Spleen (tissue), 11 donors: ENCODE measurements at regions not wholly inside any gene's neighbourhood (a gene's known extent, or its start where the extent isn't known, plus 50 kb on each side); places are given as distances from the start of the nearest gene placed in this dataset.

Experiments
- DNase-seq: peaks from one replicate; pipeline ENCODE4 v3.0.0-alpha.2; 2020
- H3K27ac ChIP-seq, 8 donors: fragments of 200-600 bp; sonication (generic) in 7 of 8; 1 replicate in 4 of 8; 2 replicates in 4 of 8; pipeline versions ENCODE4 v1.5.0 to v1.8.0; 2016 to 2021; ENCODE audit warnings: inconsistent platforms in 4 of 8, mild to moderate bottlenecking in 4 of 8, moderate library complexity in 1 of 8
- H3K27me3 ChIP-seq, 7 donors: fragments of 200-600 bp; sonication (generic) in 6 of 7; replicated peaks in 1 of 7; 1 replicate in 4 of 7; 2 replicates in 3 of 7; pipeline versions ENCODE4 v1.5.0 to v1.8.0; 2016 to 2021; ENCODE audit warnings: inconsistent platforms in 3 of 7, mild to moderate bottlenecking in 1 of 7
- H3K36me3 ChIP-seq, 6 donors: fragments of 200-600 bp; sonication (generic) in 5 of 6; 1 replicate in 4 of 6; 2 replicates in 2 of 6; pipeline versions ENCODE4 v1.5.0 to v1.8.0; 2016 to 2021; ENCODE audit warnings: inconsistent platforms in 2 of 6
- H3K4me1 ChIP-seq, 6 donors: fragments of 200-600 bp; sonication (generic) in 5 of 6; 1 replicate in 3 of 6; 2 replicates in 3 of 6; pipeline versions ENCODE4 v1.5.0 to v1.8.0; 2016 to 2021; ENCODE audit warnings: inconsistent platforms in 3 of 6
- H3K4me3 ChIP-seq, 8 donors: fragments of 200-600 bp; sonication (generic) in 7 of 8; 1 replicate in 4 of 8; 2 replicates in 4 of 8; pipeline versions ENCODE4 v1.5.0 to v1.8.0; 2016 to 2021; ENCODE audit warnings: inconsistent platforms in 4 of 8, mild to moderate bottlenecking in 4 of 8, moderate library complexity in 2 of 8
- H3K9me3 ChIP-seq, 8 donors: fragments of 200-600 bp; sonication (generic) in 7 of 8; 1 replicate in 4 of 8; 2 replicates in 4 of 8; pipeline versions ENCODE4 v1.5.0 to v1.8.0; 2016 to 2021; ENCODE audit warnings: inconsistent platforms in 4 of 8
- CTCF ChIP-seq, 11 experiments: fragments of 200-600 bp in 7 of 11; fragments of 450-650 bp in 4 of 11; sonication (generic) in 4 of 11; IDR thresholded peaks in 8 of 11; conservative IDR thresholded peaks in 3 of 11; 1 replicate in 7 of 11; 2 replicates in 4 of 11; pipeline versions ENCODE4 v1.4.0 to v1.8.0; 2016 to 2021; ENCODE audit warnings: antibody characterized with exemption in 11 of 11, inconsistent platforms in 4 of 11, mild to moderate bottlenecking in 1 of 11
- POLR2A ChIP-seq, 3 donors: fragments of 450-650 bp; IDR thresholded peaks; one replicate each; pipeline ENCODE4 v1.5.1; 2017; ENCODE audit warnings: antibody characterized with exemption in 3 of 3, mild to moderate bottlenecking in 1 of 3
- POLR2AphosphoS5 ChIP-seq, 3 donors: sonication (generic); formaldehyde crosslinking; IDR thresholded peaks; one replicate each; pipeline ENCODE4 v1.5.1; 2017; ENCODE audit warnings: antibody characterized with exemption in 3 of 3
- WGBS, 5 donors: extraction: QIAGEN DNeasy Blood & Tissue Kit in 3 of 5; methylation state at CpG; one replicate each; pipeline versions ENCODE4 v1.1.5 to v1.1.7; 2013 to 2018; 5-methylcytosine and 5-hydroxymethylcytosine counted together
- intact Hi-C: fragments of 100-400 bp; cut with DNase I; formaldehyde crosslinking; loops from one replicate; pipeline ENCODE4 v1.15.0; 2023; ENCODE audit warnings: low total_unique reads
- donor health status: healthy with polysubstance abuse.
- donor health status: DM: no; HTN: no; CAD: no; lungs with moderate emphysema.
- donor health status: DM: no; HTN: no; CAD: no.
- donor health status: Bipolar disorder and iron deficiency.
- donor health status: healthy.
- donor health status: DM: no; HTN: no; CAD: no.
- donor health status: DM: yes; HTN: yes; CAD: no.

- 63 to 87% (median 73%) methylated on average over 4 of the region's 4 CpGs for WGBS, 5 donors
- no peak for DNase-seq
- H3K36me3 ChIP-seq, result no peaks in the 10 kb centered on the region
- no peak overlapping the region for H3K4me3 ChIP-seq
- H3K27me3 ChIP-seq, result peaks cover 0 to 11% (median 0%) of the 10 kb centered on the region in 7 donors
- no peaks in the 10 kb centered on the region for H3K4me1 ChIP-seq
- TF ChIP-seq POLR2AphosphoS5 (IDR thresholded peaks at IDR 0.05), result no peak
- no peak for TF ChIP-seq POLR2A (IDR thresholded peaks at IDR 0.05)
- TF ChIP-seq CTCF (IDR thresholded peaks at IDR 0.05 in 8 of 11, conservative IDR thresholded peaks at IDR 0.05 in 3 of 11), result no peak
- intact Hi-C loops, result no loop called here
- H3K27ac ChIP-seq, result no peak overlapping the region
- H3K9me3 ChIP-seq, result no peaks in the 10 kb centered on the region
These were observed 363.5 kb downstream of the BUD13 start for GRCh38 chr11:116409238-116409637.

GRCh38 chr11:116406042-116406441 is 366.7 kb downstream of the BUD13 start:
- WGBS, 5 donors, result 38 to 81% (median 72%) methylated on average over 1 of the region's 1 CpG
- intact Hi-C loops, result no loop called here
- TF ChIP-seq POLR2AphosphoS5 (IDR thresholded peaks at IDR 0.05) (no peak), CTCF (IDR thresholded peaks at IDR 0.05 in 8 of 11, conservative IDR thresholded peaks at IDR 0.05 in 3 of 11) (no peak), POLR2A (IDR thresholded peaks at IDR 0.05) (no peak)

GRCh38 chr11:116404462-116404798 is 368.4 kb downstream of the BUD13 start:
- intact Hi-C loops, result no loop called here
- DNase-seq, result no peak
- Histone ChIP-seq H3K4me3 (no peak overlapping the region), H3K9me3 (no peaks in the 10 kb centered on the region), H3K27ac (no peak overlapping the region), H3K27me3 (peaks cover 0 to 20% (median 0%) of the 10 kb centered on the region in 7 donors), H3K36me3 (no peaks in the 10 kb centered on the region), H3K4me1 (no peaks in the 10 kb centered on the region)
- WGBS, 5 donors, result 56 to 66% (median 60%) methylated on average over 3 of the region's 3 CpGs
- TF ChIP-seq CTCF (IDR thresholded peaks at IDR 0.05 in 8 of 11, conservative IDR thresholded peaks at IDR 0.05 in 3 of 11), result no peak

More at GRCh38 chr11:116406042-116406441, 366.7 kb downstream of the BUD13 start:
- Histone ChIP-seq H3K4me1 (no peaks in the 10 kb centered on the region), H3K27ac (no peak overlapping the region), H3K27me3 (peaks cover 0 to 15% (median 0%) of the 10 kb centered on the region in 7 donors), H3K36me3 (no peaks in the 10 kb centered on the region), H3K4me3 (no peak overlapping the region), H3K9me3 (no peaks in the 10 kb centered on the region)
- DNase-seq, result no peak

- Histone ChIP-seq H3K4me1 (no peaks in the 10 kb centered on the region), H3K9me3 (no peaks in the 10 kb centered on the region), H3K36me3 (no peaks in the 10 kb centered on the region), H3K27ac (no peak overlapping the region), H3K27me3 (peaks cover 0 to 15% (median 0%) of the 10 kb centered on the region in 7 donors), H3K4me3 (no peak overlapping the region)
- TF ChIP-seq POLR2A (IDR thresholded peaks at IDR 0.05) (no peak), POLR2AphosphoS5 (IDR thresholded peaks at IDR 0.05) (no peak), CTCF (IDR thresholded peaks at IDR 0.05 in 8 of 11, conservative IDR thresholded peaks at IDR 0.05 in 3 of 11) (no peak)
- intact Hi-C loops, result no loop called here
- no peak for DNase-seq
- WGBS, 5 donors, result 48 to 66% (median 53%) methylated on average over 4 of the region's 4 CpGs
These were observed 368.9 kb downstream of the BUD13 start for GRCh38 chr11:116403794-116404461.
